ENCODE measurements at regions not wholly inside any gene's neighbourhood (a gene's known extent, or its start where the extent isn't known, plus 50 kb on each side); places are given as distances from the start of the nearest gene placed in this dataset.
"Not testable (repeated sequence)": the region's sequence is repeated elsewhere in the genome, so short reads cannot be mapped to it uniquely, and the experiment has no call there.

- no peaks in the 10 kb centered on the region for H3K36me3 ChIP-seq
Observed at GRCh38 chr2:116810071-116810470, 1004.4 kb upstream of the DDX18 start.

GRCh38 chr2:116810645-116811044, 1003.8 kb upstream of the DDX18 start:
- DNase-seq: no peak

More at GRCh38 chr2:116810071-116810470, 1004.4 kb upstream of the DDX18 start:
- Histone ChIP-seq H3K4me1 (no peaks in the 10 kb centered on the region), H3K27me3 (no peaks in the 10 kb centered on the region), H3K4me3 (ENCODE audit: low read depth, low read length) (no peak overlapping the region), H3K9me3 (no peaks in the 10 kb centered on the region)
- DNase-seq: no peak
- no peak for TF ChIP-seq CTCF (IDR thresholded peaks at IDR 0.05; ENCODE audit: low read depth, low read length)

GRCh38 chr2:116819355-116819754, 995.1 kb upstream of the DDX18 start:
- peak; percentile 16; the same call in 1 of the 2 replicates for TF ChIP-seq CTCF (IDR thresholded peaks at IDR 0.05; ENCODE audit: low read depth, low read length)
- no peaks in the 10 kb centered on the region for H3K9me3 ChIP-seq
- H3K36me3 ChIP-seq: no peaks in the 10 kb centered on the region
- no peak for DNase-seq
- no peak overlapping the region for H3K4me3 ChIP-seq (ENCODE audit: low read depth, low read length)
- no peaks in the 10 kb centered on the region for H3K27me3 ChIP-seq
- H3K4me1 ChIP-seq: no peaks in the 10 kb centered on the region

More at GRCh38 chr2:116810645-116811044, 1003.8 kb upstream of the DDX18 start:
- Histone ChIP-seq H3K36me3 (no peaks in the 10 kb centered on the region), H3K4me3 (ENCODE audit: low read depth, low read length) (no peak overlapping the region), H3K9me3 (no peaks in the 10 kb centered on the region), H3K27me3 (no peaks in the 10 kb centered on the region), H3K4me1 (no peaks in the 10 kb centered on the region)
- no peak for TF ChIP-seq CTCF (IDR thresholded peaks at IDR 0.05; ENCODE audit: low read depth, low read length)

- H3K27me3 ChIP-seq: no peaks in the 10 kb centered on the region
- H3K4me1 ChIP-seq: no peaks in the 10 kb centered on the region
- no peaks in the 10 kb centered on the region for H3K9me3 ChIP-seq
- no peak for TF ChIP-seq CTCF (IDR thresholded peaks at IDR 0.05; ENCODE audit: low read depth, low read length)
- no peaks in the 10 kb centered on the region for H3K36me3 ChIP-seq
- no peak overlapping the region for H3K4me3 ChIP-seq (ENCODE audit: low read depth, low read length)
- no peak for DNase-seq
Observed at GRCh38 chr2:116820986-116821385, 993.5 kb upstream of the DDX18 start.

- not testable (repeated sequence) for H3K4me1 ChIP-seq, H3K36me3 ChIP-seq, DNase-seq
Observed at GRCh38 chr2:116829543-116829942, 984.9 kb upstream of the DDX18 start.

GRCh38 chr2:116832148-116832547, 982.3 kb upstream of the DDX18 start:
- H3K9me3 ChIP-seq: no peaks in the 10 kb centered on the region
- TF ChIP-seq CTCF (IDR thresholded peaks at IDR 0.05; ENCODE audit: low read depth, low read length): no peak
- no peak overlapping the region for H3K4me3 ChIP-seq (ENCODE audit: low read depth, low read length)
- DNase-seq: no peak
- H3K36me3 ChIP-seq: no peaks in the 10 kb centered on the region
- H3K27me3 ChIP-seq: no peaks in the 10 kb centered on the region
- H3K4me1 ChIP-seq: no peaks in the 10 kb centered on the region

More at GRCh38 chr2:116829543-116829942, 984.9 kb upstream of the DDX18 start:
- H3K4me3 ChIP-seq (ENCODE audit: low read depth, low read length); H3K27me3 ChIP-seq; H3K9me3 ChIP-seq: not testable (repeated sequence)

GRCh38 chr2:116833052-116833451, 981.4 kb upstream of the DDX18 start:
- no peaks in the 10 kb centered on the region for H3K4me1 ChIP-seq
- no peaks in the 10 kb centered on the region for H3K27me3 ChIP-seq
- H3K4me3 ChIP-seq (ENCODE audit: low read depth, low read length): no peak overlapping the region
- H3K9me3 ChIP-seq: no peaks in the 10 kb centered on the region
- no peaks in the 10 kb centered on the region for H3K36me3 ChIP-seq
- TF ChIP-seq CTCF (IDR thresholded peaks at IDR 0.05; ENCODE audit: low read depth, low read length): no peak
- no peak for DNase-seq
